GM12878 (cell line): ENCODE measurements at regions not wholly inside any gene's neighbourhood (a gene's known extent, or its start where the extent isn't known, plus 50 kb on each side); places are given as distances from the start of the nearest gene placed in this dataset.

Experiments
- ATAC-seq: fragments of 200-7000 bp; cut with Tn5 transposase; 3 replicates; pipeline ENCODE4 v1.9.1; 2020; ENCODE audit warnings: mild to moderate bottlenecking, moderate library complexity
- BruUV-seq: library from RNA; stranded (reverse); fragments of 400-500 nt; replicated peaks from 2 replicates; lab custom pipeline; 2021; lab: Mats Ljungman, UMichigan
- CTCF ChIA-PET: fragments of 300-600 bp; sonication (Branson Sonifier 250); formaldehyde crosslinking; extraction: SDS; loops from one replicate; lab custom pipeline; 2021; ENCODE audit warnings: inconsistent platforms; lab: Yijun Ruan, JAX
- POLR2A ChIA-PET: fragments of 350-600 bp; formaldehyde crosslinking; extraction: SDS; loops from one replicate; lab custom pipeline; 2021; ENCODE audit warnings: inconsistent platforms; lab: Charles Lee
- RAD21 ChIA-PET: fragments of 300-600 bp; sonication (Branson Sonifier 250); formaldehyde crosslinking; loops from one replicate; lab custom pipeline; 2023; ENCODE audit warnings: antibody characterized with exemption; ENCODE audit not compliant: unreplicated experiment; lab: Charles Lee
- SMC1A ChIA-PET: fragments of 300-600 bp; sonication (Branson Sonifier 250); formaldehyde crosslinking; loops from one replicate; lab custom pipeline; 2023; ENCODE audit not compliant: unreplicated experiment, uncharacterized antibody; lab: Charles Lee
- DNase-seq: peaks from one replicate; pipeline ENCODE4 v3.0.0-alpha.2; 2011; ENCODE audit warnings: low read depth, low spot score
- FAIRE-seq: peaks from 3 replicates; lab custom pipeline; 2011; peaks lifted over from hg19 to GRCh38; lab: Jason Lieb, UNC
- H2AFZ ChIP-seq: 2 replicates; pipeline ENCODE4 v1.6.0; 2011; ENCODE audit warnings: low read depth, low read length, control low read depth; ENCODE audit not compliant: control insufficient read depth
- H3K27ac ChIP-seq: 2 replicates; pipeline ENCODE4 v1.5.1; 2011; ENCODE audit warnings: control low read depth; ENCODE audit not compliant: control insufficient read depth, insufficient read depth
- H3K27me3 ChIP-seq, 2 experiments: replicated peaks in 1 of 2; 2 replicates each; pipeline versions ENCODE4 v1.6.0 to v1.6.1; 2011; ENCODE audit warnings: low read length in 1 of 2; ENCODE audit not compliant: control insufficient read depth in 2 of 2, insufficient read depth in 2 of 2
- H3K36me3 ChIP-seq, 2 experiments: 2 replicates each; pipeline ENCODE4 v1.5.1; 2011; ENCODE audit warnings: low read length in 1 of 2; ENCODE audit not compliant: control insufficient read depth in 2 of 2, insufficient read depth in 2 of 2
- H3K4me1 ChIP-seq: 2 replicates; pipeline ENCODE4 v1.6.1; 2011; ENCODE audit warnings: mild to moderate bottlenecking, low read length, moderate library complexity, mixed read lengths; ENCODE audit not compliant: control insufficient read depth, insufficient read depth
- H3K4me2 ChIP-seq: 2 replicates; pipeline ENCODE4 v1.6.0; 2011; ENCODE audit warnings: control low read depth; ENCODE audit not compliant: control insufficient read depth, insufficient read depth
- H3K4me3 ChIP-seq: fragments of 200-600 bp; sonication (generic); 2 replicates; pipeline ENCODE4 v1.5.1; 2016
- H3K79me2 ChIP-seq: 2 replicates; pipeline ENCODE4 v1.6.0; 2011; ENCODE audit warnings: low read length; ENCODE audit not compliant: control insufficient read depth, insufficient read depth
- H3K9ac ChIP-seq: 2 replicates; pipeline ENCODE4 v1.8.0; 2011; ENCODE audit warnings: low read length, control low read depth, mixed read lengths; ENCODE audit not compliant: control insufficient read depth, insufficient read depth
- H3K9me3 ChIP-seq: replicated peaks from 3 replicates; pipeline ENCODE4 v1.5.1; 2011; ENCODE audit warnings: mild to moderate bottlenecking, low read length; ENCODE audit not compliant: control insufficient read depth, insufficient read depth
- H4K20me1 ChIP-seq: 2 replicates; pipeline ENCODE4 v1.6.0; 2011; ENCODE audit not compliant: control insufficient read depth, insufficient read depth
- BCLAF1 ChIP-seq: fragments of 450-650 bp; IDR thresholded peaks from 2 replicates; pipeline ENCODE4 v1.6.1; 2017; ENCODE audit warnings: antibody characterized with exemption, mild to moderate bottlenecking, moderate library complexity
- E4F1 ChIP-seq: fragments of 450-650 bp; IDR thresholded peaks from 2 replicates; pipeline ENCODE4 v1.6.1; 2018; ENCODE audit warnings: borderline replicate concordance, mild to moderate bottlenecking; ENCODE audit not compliant: partially characterized antibody
- EP300 ChIP-seq, 2 experiments: fragments of 150-350 bp in 1 of 2; IDR thresholded peaks; 2 replicates each; pipeline ENCODE4 v1.6.1; 2011 to 2012; ENCODE audit warnings: low read depth in 2 of 2, low read length in 2 of 2, borderline replicate concordance in 1 of 2, improper control_type of control experiment in 1 of 2, inconsistent platforms in 1 of 2; ENCODE audit not compliant: control insufficient read depth in 1 of 2
- EZH2 ChIP-seq: IDR thresholded peaks from 2 replicates; pipeline ENCODE4 v1.6.1; 2012; ENCODE audit warnings: low read depth, mild to moderate bottlenecking, control low read depth, inconsistent platforms, low read length, borderline replicate concordance; ENCODE audit not compliant: control insufficient read depth
- GABPA ChIP-seq: IDR thresholded peaks from 2 replicates; pipeline ENCODE4 v1.6.1; 2014; ENCODE audit warnings: antibody characterized with exemption, low read depth, mild to moderate bottlenecking, inconsistent platforms
- HDGF ChIP-seq: fragments of 450-650 bp; IDR thresholded peaks from 2 replicates; pipeline ENCODE4 v1.6.1; 2016; ENCODE audit warnings: antibody characterized with exemption
- IRF5 ChIP-seq: fragments of 450-650 bp; IDR thresholded peaks from 2 replicates; pipeline ENCODE4 v1.6.1; 2017; ENCODE audit warnings: borderline replicate concordance
- NFIC ChIP-seq: IDR thresholded peaks from 2 replicates; pipeline ENCODE4 v1.6.1; 2012; ENCODE audit warnings: low read depth, mild to moderate bottlenecking, inconsistent platforms, low read length, moderate library complexity
- PAX8 ChIP-seq: fragments of 450-650 bp; IDR thresholded peaks from 2 replicates; pipeline ENCODE4 v1.6.1; 2017; ENCODE audit warnings: mild to moderate bottlenecking, moderate library complexity
- POLR2AphosphoS2 ChIP-seq: IDR thresholded peaks from 2 replicates; pipeline ENCODE4 v1.6.1; 2011; ENCODE audit warnings: low read depth, mild to moderate bottlenecking, low read length, improper control_type of control experiment, moderate library complexity
- RELA ChIP-seq: fragments of 450-650 bp; IDR thresholded peaks from 2 replicates; pipeline ENCODE4 v1.8.0; 2014; ENCODE audit warnings: borderline replicate concordance; ENCODE audit not compliant: partially characterized antibody
- SP1 ChIP-seq: IDR thresholded peaks from one replicate; pipeline ENCODE4 v1.6.1; 2011; ENCODE audit warnings: low read depth, low read length
- SREBF2 ChIP-seq: IDR thresholded peaks from 2 replicates; pipeline ENCODE4 v1.6.1; 2012; ENCODE audit warnings: mild to moderate bottlenecking, low read length
- TBL1XR1 ChIP-seq: IDR thresholded peaks from 2 replicates; pipeline ENCODE4 v1.6.1; 2012; ENCODE audit warnings: low read depth, low read length, improper control_type of control experiment
- YY1 ChIP-seq: IDR thresholded peaks from 2 replicates; pipeline ENCODE4 v1.6.1; 2011; ENCODE audit warnings: low read depth, mild to moderate bottlenecking, low read length
- ZNF622 ChIP-seq: fragments of 450-650 bp; IDR thresholded peaks from 2 replicates; pipeline ENCODE4 v1.6.1; 2017; ENCODE audit warnings: mild to moderate bottlenecking, inconsistent platforms
- WGBS: methylation state at CpG from one replicate; pipeline ENCODE4 v1.1.6; 2016; ENCODE audit warnings: low lambda C conversion rate; ENCODE audit not compliant: insufficient replicate concordance, insufficient coverage; ENCODE audit errors: missing lambda C conversion rate; 5-methylcytosine and 5-hydroxymethylcytosine counted together
- in situ Hi-C: fragments of 300-500 bp; cut with MboI; formaldehyde crosslinking; loops from 9 replicates; pipeline ENCODE4 v1.14.3; 2018; ENCODE audit warnings: mixed read lengths
- intact Hi-C: fragments of 100-400 bp; cut with micrococcal nuclease; formaldehyde crosslinking; loops from one replicate; pipeline ENCODE4 v1.14.2; 2022; ENCODE audit not compliant: unreplicated experiment

GRCh38 chr2:156145469-156145868 is 187.1 kb downstream of the NR4A2 start (continued):
- TF ChIP-seq GABPA, result no peak
- TF ChIP-seq NFIC, result no peak
- no peak for TF ChIP-seq YY1
- no peak for TF ChIP-seq ZNF622
- no peak for TF ChIP-seq PAX8
- TF ChIP-seq BCLAF1, result no peak
- no peak for TF ChIP-seq SREBF2
- TF ChIP-seq, all 136 proteins: peak for 0

- H3K4me2 ChIP-seq, result no peak overlapping the region
- ATAC-seq (no peak), DNase-seq (no peak), FAIRE-seq (no peak)
- H3K4me3 ChIP-seq, result no peak overlapping the region
- H3K27ac ChIP-seq, result no peak overlapping the region
- in situ Hi-C loops, result no loop called here
- no peaks in the 10 kb centered on the region for H3K4me1 ChIP-seq
- ChIA-PET SMC1A (interaction anchor here (0.9 to 1.1 kb wide), 2 partner anchors 11 to 61 kb away, joined by 3 read pairs; no protein-coding TSS in a partner anchor), POLR2A (no interaction called here), RAD21 (no interaction called here), CTCF (interaction anchor here (0.8 to 1.2 kb wide), 2 partner anchors 12 to 16 kb away, joined by 3 read pairs; no protein-coding TSS in a partner anchor)
- 2% methylated on average over 4 of the region's 4 CpGs for WGBS
- H3K9ac ChIP-seq, result no peak overlapping the region
- H3K79me2 ChIP-seq, result no peaks in the 10 kb centered on the region
- no peak overlapping the region for H2AFZ ChIP-seq
- no peaks in the 10 kb centered on the region for H3K9me3 ChIP-seq
- no peaks in the 10 kb centered on the region for H3K36me3 ChIP-seq
- H4K20me1 ChIP-seq, result no peaks in the 10 kb centered on the region
- intact Hi-C loops, result no loop called here
- H3K27me3 ChIP-seq, result no peaks in the 10 kb centered on the region
- BruUV-seq, result no TSS peak
- TF ChIP-seq TBL1XR1 (no peak), EZH2 (no peak), HDGF (no peak), IRF5 (no peak), E4F1 (no peak), POLR2AphosphoS2 (no peak), RELA (no peak), SP1 (no peak), EP300 (IDR thresholded peaks at IDR 0.05; ENCODE audit: borderline replicate concordance in 1 of 2, control insufficient read depth in 1 of 2, low read depth in 2 of 2, low read length in 2 of 2) (no peak)
These were observed 196.0 kb downstream of the NR4A2 start for GRCh38 chr2:156136566-156136965.
